GM12891 (cell line): ENCODE measurements at regions not wholly inside any gene's neighbourhood (a gene's known extent, or its start where the extent isn't known, plus 50 kb on each side); places are given as distances from the start of the nearest gene placed in this dataset.

Experiments used
- DNase-seq: peaks from one replicate; pipeline ENCODE4 v3.0.0; 2011; ENCODE audit warnings: low spot score; ENCODE audit not compliant: insufficient read length
- FAIRE-seq: peaks from 2 replicates; lab custom pipeline; 2011; peaks lifted over from hg19 to GRCh38; lab: Jason Lieb, UNC
- PAX5 ChIP-seq: IDR thresholded peaks from 2 replicates; pipeline ENCODE4 v1.6.1; 2011; ENCODE audit warnings: low read length, moderate library complexity, mild to moderate bottlenecking; ENCODE audit not compliant: insufficient read depth, severe bottlenecking
- POLR2A ChIP-seq: IDR thresholded peaks from 2 replicates; pipeline ENCODE4 v1.6.1; 2011; ENCODE audit warnings: low read depth, low read length, control low read depth
- POLR2AphosphoS5 ChIP-seq: IDR thresholded peaks from 2 replicates; pipeline ENCODE4 v1.6.1; 2011; ENCODE audit warnings: low read depth, low read length, control low read depth
- POU2F2 ChIP-seq: IDR thresholded peaks from 2 replicates; pipeline ENCODE4 v1.6.1; 2011; ENCODE audit warnings: low read depth, mild to moderate bottlenecking, control low read depth, low read length, moderate library complexity
- SPI1 ChIP-seq: IDR thresholded peaks from 2 replicates; pipeline ENCODE4 v1.6.1; 2011; ENCODE audit warnings: low read depth, low read length, control low read depth
- TAF1 ChIP-seq: IDR thresholded peaks from 2 replicates; pipeline ENCODE4 v1.6.1; 2011; ENCODE audit warnings: low read depth, low read length, control low read depth

- TF ChIP-seq TAF1 (no peak), POLR2A (no peak)
- FAIRE-seq (no peak), DNase-seq (no peak)
These were observed 178.1 kb downstream of the MREG start for GRCh38 chr2:215835231-215835630.

DNA sequence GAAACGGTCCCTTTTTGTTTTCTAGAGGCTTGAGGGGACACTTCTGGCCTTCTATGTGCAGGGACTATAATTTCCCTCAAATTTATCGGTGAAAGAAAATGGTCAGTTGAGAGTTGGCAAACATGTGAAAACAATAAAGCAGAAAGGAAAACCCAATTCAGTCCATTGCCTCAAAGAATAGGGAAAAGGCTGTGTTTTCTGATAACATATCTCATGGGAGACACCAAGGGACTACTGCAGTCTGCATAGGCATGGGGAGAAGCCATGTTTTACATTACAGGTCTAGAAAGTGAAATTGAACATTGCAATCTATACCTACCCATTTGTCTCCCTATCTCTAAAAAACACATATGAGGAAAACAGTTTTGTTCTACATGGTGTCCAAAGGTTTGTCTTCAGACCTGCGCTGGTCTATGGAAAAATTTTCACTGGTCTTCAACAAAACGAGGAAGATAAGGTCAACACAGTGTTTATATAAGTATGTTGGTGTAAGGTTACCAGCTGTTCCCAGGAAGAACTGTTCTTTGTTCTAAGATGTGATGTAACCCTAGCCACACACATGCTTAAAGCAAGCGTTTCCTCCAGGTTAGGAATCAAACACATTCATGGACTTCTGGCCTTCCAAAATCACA, 179.7 kb downstream of the MREG start:
- no peak for TF ChIP-seq POLR2A
- no peak for TF ChIP-seq POLR2AphosphoS5
- TF ChIP-seq SPI1 = no peak
- TF ChIP-seq PAX5 = no peak
- no peak for TF ChIP-seq POU2F2
- no peak for TF ChIP-seq TAF1
- no peak for DNase-seq
- no peak for FAIRE-seq

DNA sequence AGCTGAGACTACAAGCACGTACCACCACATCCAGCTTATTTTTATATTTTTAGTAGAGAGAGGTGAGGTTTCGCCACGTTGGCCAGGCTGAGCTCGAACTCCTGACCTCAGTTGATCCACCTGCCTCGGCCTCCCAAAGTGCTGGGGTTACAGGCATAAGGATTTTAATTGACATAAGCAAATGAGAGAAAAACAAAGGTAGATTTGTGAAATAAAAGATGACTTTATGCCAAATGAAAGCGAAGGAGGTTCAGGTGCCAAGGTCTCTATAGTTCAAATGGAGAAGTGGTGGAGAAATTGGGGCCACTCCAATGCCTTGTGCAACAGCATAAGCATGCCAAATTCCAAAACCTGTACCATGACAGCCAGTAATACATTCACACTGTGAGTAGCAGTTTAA, 180.6 kb downstream of the MREG start:
- no peak for DNase-seq
- no peak for FAIRE-seq
- TF ChIP-seq POLR2A (no peak), PAX5 (no peak), POU2F2 (no peak), SPI1 (no peak), TAF1 (no peak), POLR2AphosphoS5 (no peak)

DNA sequence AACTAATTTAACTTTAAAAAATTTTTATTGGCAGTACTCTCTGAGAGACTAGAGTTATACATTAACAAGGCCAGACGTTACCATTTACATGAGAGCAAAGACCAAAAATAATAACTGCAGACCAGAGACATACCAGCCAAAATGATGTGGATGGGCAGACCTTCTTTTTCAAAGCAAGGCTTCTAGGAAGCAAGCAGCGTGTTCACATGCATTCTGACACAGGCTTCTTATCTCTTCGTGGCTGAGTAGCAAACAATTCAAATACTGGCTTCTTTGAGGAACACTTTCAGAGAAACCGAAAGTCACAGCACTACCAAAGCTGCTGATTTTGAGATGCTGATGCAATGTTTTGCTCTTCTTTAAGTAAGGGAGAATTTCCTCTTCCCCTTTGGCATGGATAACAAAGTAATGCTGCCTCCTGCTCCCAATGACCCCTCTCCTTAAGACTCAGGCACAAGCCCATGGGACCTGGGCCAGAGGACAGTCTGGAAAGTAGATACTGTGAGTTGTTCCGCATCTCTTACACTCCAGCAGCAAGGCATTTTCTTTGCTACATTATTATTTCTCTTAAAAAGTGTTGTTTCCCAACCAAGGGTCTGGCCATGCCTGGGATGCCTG, 181.9 kb downstream of the MREG start:
- TF ChIP-seq POLR2A (no peak), POLR2AphosphoS5 (no peak), SPI1 (no peak), POU2F2 (no peak), PAX5 (no peak), TAF1 (no peak)
- DNase-seq (no peak), FAIRE-seq (no peak)

GRCh38 chr2:215830304-215830703, 183.0 kb downstream of the MREG start:
- DNase-seq (no peak), FAIRE-seq (no peak)
- TF ChIP-seq SPI1 (no peak), POLR2AphosphoS5 (no peak), POLR2A (no peak), POU2F2 (no peak), PAX5 (no peak), TAF1 (no peak)

- DNase-seq (no peak), FAIRE-seq (no peak)
- no peak for TF ChIP-seq TAF1
- TF ChIP-seq POU2F2 = no peak
- TF ChIP-seq POLR2AphosphoS5 = no peak
- no peak for TF ChIP-seq SPI1
- no peak for TF ChIP-seq POLR2A
- TF ChIP-seq PAX5 = no peak
These were observed 184.1 kb downstream of the MREG start for GRCh38 chr2:215829261-215829660.

- TF ChIP-seq POU2F2 (no peak), PAX5 (no peak), TAF1 (no peak), POLR2A (no peak), POLR2AphosphoS5 (no peak)
- DNase-seq (no peak), FAIRE-seq (peak; percentile 88)
These were observed 184.7 kb downstream of the MREG start for GRCh38 chr2:215828528-215829184.

GRCh38 chr2:215826838-215827441, 186.4 kb downstream of the MREG start:
- no peak for TF ChIP-seq POU2F2
- TF ChIP-seq TAF1 = no peak
- TF ChIP-seq POLR2A = no peak
- no peak for TF ChIP-seq POLR2AphosphoS5
- no peak for TF ChIP-seq PAX5
- no peak for TF ChIP-seq SPI1
- no peak for FAIRE-seq
- no peak for DNase-seq

DNA sequence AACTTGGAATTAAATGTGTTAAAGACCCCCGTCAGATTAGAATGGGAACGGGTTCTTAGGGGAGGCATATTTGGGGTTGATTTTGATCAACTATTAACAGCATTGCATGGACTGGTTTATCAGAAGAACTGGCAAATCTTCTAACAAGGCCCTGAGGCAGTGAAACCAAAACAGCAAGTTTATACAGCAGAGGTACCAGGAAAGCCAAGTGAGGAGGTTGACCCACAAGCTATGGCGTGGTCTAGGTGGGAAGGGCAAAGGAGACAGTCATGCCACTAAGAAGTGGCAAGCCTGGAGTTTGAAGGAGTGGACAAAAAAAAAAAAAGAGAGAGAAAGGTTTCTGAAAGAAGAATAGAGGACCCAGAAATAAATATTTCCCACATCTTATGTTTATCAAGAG, 187.0 kb downstream of the MREG start:
- no peak for FAIRE-seq
- TF ChIP-seq PAX5 (no peak), SPI1 (no peak), POLR2AphosphoS5 (no peak), TAF1 (no peak), POLR2A (no peak), POU2F2 (no peak)
- DNase-seq = no peak
